ENCODE measurements at regions not wholly inside any gene's neighbourhood (a gene's known extent, or its start where the extent isn't known, plus 50 kb on each side); places are given as distances from the start of the nearest gene placed in this dataset.

DNA sequence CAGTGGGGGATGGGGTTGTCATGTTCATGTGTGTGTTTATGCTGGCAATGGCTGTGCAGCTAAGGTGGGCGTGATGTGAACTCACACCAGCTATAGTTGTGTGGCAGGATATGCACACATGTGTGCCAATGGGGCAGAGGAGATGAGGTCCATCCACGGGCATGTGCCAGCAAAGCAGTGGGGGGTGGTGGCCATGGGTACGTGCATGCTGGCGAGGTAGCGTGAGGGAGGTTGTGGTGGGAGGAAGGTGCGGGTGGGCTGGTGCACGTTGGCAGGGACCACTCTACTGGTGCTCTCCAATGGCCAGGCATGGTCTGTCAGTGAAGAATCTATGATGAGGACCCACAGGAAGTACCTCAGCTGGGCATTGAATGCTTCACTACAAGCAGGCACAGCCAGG is 567.5 kb upstream of the SORCS1 start:
- DNase-seq, result no peak

DNA sequence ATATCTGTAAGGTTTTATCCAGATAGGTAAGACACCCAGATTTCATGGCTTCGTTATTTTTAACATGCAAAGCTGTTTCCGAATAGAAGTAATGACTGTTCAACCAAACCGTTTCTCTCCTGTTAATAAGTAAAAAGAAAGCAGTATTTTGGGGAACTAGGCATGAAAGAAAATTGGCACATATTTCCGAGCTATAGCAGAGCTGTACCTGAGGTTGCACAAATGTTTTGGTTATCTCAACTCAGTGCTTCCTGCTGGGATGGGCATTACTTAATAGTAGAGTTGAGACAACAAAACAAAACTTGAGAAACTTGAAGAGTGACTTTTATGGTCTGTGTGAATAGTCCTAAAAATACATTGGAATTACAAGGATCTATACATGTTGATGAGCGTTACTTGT is 564.3 kb upstream of the SORCS1 start:
- no peak for DNase-seq

DNA sequence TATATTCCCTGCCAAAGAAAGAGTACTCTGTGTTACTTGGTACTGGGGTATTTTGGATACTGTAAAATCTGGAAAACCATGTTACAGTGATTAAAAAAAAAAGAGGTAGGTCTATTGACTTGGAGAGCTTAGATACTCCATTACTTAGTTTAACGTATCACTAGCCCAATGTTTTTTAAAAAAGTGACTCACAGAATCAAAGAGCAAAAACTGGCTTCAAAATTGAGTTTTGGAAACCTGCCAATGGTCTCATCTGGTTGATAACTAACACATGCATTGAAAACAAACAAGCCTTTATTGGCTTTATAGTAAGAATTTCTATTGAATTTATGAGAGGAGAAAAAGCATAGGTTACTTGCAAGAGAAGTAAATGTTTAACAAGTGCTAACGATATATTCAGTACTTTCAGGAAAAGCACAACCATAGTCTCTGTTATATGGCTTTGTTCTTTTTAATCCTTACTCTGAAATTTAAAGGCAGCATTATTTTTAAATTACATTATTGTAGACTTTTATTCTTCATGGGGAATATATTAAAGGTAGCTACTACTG is 563.3 kb upstream of the SORCS1 start:
- DNase-seq, result no peak

DNA sequence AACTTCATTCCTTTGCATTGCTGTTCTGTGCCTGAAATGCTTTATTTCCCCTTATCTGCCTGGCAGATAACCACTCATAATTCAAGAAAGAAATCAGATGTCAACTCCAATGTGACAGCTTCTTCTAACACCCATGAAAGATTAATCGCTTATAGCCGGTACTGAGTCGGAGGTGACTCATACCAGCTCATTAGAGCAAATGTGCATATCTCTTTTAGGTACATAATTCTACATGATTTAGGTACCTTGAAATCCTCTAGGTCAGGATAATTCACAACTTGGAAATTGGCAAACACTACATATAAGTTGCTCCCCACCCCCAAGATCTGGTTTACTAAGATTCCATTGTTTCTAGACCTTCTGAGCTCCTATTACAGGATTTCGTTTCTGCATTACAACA is 554.4 kb upstream of the SORCS1 start:
- DNase-seq, result no peak

- DNase-seq, result no peak
Observed at GRCh38 chr10:107717046-107717445, 552.5 kb upstream of the SORCS1 start.

DNA sequence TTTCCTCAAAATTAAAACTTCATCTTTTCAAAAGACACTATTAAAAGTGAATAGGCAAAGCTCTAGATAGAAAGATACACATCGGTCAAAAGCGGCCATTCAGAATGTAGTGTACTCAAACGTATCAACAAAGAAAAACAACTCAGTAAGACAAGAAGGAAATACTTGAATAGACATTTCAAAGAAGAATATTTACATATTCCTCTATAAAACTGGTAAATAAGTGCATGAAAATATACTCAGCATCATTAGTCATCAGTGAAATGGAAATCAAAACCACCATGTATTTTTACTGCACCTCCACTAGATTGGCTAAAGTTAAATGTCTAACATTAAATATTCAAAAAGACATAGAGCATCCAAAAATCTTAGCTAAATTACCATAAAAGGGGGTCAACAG is 551.1 kb upstream of the SORCS1 start:
- no peak for DNase-seq

DNA sequence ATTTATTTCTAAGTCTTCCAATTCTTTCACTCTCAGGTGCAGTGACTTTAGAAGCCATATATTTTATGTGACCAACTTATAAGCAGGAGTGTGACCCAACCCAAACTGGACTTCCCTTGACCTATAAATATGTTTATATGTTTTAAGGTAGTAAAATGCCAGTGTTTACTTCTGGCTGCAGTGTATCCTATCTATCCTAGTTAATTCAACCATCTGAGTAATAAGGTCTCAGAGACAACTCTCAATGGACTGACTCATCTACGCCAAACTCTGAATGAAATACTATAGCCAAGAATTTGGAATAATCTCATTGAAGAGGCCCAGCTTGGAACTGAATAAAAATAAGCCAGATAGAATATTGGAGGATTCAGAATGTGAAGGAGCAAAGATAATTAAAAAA is 544.5 kb upstream of the SORCS1 start:
- no peak for DNase-seq

DNA sequence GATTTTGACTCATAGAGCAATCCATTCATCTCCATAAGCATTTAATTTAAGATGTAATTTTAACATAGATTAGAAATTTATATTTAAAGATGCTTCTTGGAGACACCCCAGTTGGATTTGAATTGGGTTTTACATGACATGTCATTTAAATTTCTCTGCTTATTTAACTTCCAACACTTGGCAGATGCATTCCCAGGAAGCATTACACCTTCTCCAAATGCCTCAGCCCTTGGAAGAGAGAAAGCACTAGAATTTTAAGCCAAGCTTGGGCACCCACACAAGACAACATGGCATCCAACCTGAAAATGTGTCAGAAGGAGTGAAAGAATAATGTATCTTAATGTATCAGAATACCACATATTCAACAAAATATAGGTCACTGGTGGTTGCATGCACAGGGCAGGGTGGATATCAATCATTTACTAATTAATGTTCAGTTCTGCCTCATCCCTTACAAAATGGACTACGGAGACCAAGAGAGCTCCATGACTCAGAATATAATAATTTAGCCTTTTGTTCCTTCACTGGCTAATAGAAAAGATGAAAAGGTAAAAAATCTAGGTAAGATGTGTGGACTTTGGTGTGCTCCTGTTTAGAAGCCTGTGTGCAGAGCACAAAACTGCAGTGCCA is 541.7 kb upstream of the SORCS1 start:
- DNase-seq, result no peak

GRCh38 chr10:107701943-107702342 is 537.4 kb upstream of the SORCS1 start:
- no peak for DNase-seq

GRCh38 chr10:107692072-107692471 is 527.6 kb upstream of the SORCS1 start:
- no peak for DNase-seq

DNA sequence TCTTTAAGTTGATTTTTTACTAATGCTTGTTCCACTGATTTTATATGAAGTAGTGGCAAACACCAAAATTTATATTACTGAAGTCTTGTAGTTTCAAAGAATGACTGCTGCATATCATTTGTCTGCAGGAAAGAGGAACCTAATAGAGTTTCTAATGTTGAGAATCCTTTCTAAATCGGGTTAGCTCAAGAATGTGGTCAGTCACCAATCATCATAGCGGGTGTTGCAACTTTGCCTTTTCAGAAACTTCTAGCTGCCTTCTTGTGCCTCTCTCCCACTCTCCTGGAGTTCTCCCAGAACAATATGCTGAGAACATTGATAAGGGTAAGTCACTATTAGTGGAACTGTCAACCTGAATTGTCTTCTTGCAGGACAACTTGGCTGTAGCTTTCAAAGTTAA is 524.8 kb upstream of the SORCS1 start:
- DNase-seq, result no peak

GRCh38 chr10:107687701-107688100 is 523.2 kb upstream of the SORCS1 start:
- DNase-seq, result no peak

GRCh38 chr10:107686095-107686494 is 521.6 kb upstream of the SORCS1 start:
- DNase-seq, result peak in 1 of 2 donors; percentile 22

DNA sequence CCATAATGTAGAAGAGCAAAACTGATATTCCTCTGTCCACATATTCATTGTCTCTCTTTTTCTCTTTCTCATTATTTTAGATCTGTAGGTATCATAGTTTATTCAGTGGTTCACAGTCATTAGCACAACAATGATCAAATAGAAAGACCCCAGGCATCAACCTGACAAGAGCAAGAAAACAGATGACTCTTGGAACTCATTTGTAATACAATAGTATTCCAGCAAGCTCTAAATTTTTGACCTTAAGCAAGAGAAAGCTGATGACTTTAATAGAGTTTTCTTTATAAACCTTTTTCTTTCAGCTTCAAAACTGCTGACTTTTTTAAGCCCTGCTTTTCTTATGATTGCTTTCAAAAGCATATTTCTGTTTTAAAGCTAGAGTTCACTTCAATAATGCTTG is 507.5 kb upstream of the SORCS1 start:
- no peak for DNase-seq

- no peak for DNase-seq
Observed at GRCh38 chr10:107666214-107666613, 501.7 kb upstream of the SORCS1 start.

DNA sequence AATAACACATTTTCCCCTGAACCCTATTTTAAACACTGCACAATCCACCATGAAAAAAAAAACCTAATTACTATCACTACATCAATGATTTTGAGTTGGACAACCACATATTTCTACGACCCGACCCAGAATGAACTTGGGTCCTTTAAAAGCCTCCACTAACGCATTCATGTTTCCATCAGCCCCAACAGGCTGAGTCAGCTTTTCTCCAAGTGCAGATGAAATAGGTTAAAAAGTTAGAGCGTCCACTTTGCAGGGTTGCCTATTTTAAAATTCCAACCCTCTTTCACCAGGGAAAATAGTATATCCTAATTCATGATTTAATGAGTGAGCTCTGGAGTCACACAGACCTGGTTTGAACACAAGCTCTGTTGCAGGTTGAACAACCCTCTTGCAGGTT is 501.0 kb upstream of the SORCS1 start:
- DNase-seq, result no peak

- no peak for DNase-seq
Observed at GRCh38 chr10:107657851-107658250, 493.3 kb upstream of the SORCS1 start.

- DNase-seq, result no peak
Observed at GRCh38 chr10:107656932-107657331, 492.4 kb upstream of the SORCS1 start.

DNA sequence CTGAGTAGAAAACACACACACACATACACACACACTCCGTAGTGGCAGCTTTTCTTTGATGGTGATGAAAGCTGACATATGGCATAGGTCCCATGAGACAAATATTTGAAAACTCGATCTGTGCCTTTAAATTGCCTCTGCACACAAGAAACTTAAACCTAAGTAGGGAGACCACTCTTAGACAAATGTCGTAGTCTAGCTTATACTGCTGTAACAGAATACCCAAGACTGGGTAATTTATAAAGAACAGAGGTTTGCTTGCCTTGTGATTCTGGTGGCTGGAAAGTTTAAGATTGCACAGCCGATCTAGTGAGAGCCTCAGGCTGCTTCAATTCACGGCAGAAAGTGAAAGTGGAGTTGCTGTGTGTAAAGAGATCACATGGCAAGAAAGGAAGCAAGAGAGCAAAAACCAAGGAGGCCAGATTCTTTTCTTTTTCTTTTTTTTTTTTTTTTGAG is 489.4 kb upstream of the SORCS1 start:
- no peak for DNase-seq

- DNase-seq, result no peak
Observed at GRCh38 chr10:107650939-107651338, 486.4 kb upstream of the SORCS1 start.

DNA sequence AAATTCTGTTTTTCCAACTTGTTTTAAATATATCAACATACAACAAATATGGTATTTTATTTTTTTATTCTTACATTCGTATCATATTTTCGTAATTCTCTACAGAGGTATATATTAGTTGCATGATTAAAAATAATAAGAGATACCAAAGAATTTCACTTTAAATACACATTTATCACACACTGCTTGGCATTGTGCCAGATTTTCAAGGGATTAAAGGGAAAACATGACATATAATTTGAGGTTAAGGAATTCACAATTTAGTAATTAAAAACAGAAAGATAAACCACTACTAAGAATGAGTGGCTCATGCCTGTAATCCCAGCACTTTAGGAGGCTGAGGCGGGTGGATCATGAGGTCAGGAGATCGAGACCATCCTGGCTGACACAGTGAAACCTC is 484.7 kb upstream of the SORCS1 start:
- DNase-seq, result no peak

DNA sequence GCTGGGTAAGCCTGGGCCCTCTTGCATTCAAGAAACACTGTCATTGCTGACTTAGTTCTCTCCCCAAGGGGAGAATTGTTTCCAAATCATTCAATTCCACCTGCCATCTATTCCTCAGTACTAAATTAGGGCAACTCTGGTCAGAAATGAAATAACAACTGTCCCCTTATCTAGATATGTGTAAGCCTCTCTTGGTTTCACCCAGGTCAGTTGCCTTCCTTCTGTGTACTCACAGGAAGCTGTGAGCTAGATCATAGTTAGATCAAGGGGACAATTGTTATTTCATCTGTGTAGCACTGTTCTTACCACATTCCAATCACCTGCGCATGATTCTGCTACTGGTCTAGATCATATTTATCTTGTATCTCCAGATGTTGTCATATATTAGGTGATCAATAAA is 483.0 kb upstream of the SORCS1 start:
- DNase-seq, result no peak

DNA sequence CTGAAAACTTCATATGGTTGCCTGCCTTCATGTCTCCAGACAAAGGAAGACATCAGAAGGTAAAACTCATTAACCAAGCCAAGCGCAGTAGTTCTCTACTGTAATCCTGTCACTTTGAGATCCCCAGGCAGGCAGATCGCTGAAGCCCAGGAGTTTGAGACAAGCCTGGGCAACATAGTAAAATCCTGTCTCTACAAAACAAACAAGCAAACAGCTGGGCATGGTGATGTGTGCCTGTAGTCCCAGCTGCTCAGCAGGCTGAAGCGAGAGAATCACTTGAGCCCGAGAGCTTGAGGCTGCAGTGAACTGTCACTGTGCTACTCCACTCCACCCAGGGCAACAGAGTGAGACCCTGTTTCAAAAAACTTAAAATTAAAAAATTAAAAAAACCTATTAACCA is 467.4 kb upstream of the SORCS1 start:
- no peak for DNase-seq

- no peak for DNase-seq
Observed at GRCh38 chr10:107626862-107627261, 462.4 kb upstream of the SORCS1 start.

DNA sequence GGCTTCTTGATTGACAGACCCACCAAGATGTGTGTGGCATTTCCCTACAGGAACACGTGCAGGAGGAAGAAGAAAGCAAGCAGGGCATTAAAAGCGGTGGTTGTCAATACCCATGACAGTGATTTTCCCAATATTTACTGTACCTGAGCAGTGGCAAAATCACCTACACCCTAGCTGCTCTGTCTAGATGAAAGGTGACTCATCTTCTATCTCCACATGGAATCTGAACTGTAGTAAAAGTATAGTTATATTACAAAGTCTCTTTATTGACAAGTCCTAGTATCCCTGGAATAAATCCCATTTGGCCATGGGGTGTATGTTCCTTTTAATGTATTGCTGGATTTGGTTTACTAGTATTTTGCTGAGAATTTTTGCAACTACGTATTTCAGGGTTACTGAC is 458.8 kb upstream of the SORCS1 start:
- no peak for DNase-seq

Measured in CD4-positive, alpha-beta T cell treated with Interferon alpha-2 for 1 hour (primary cell).